ENCODE measurements at regions not wholly inside any gene's neighbourhood (a gene's known extent, or its start where the extent isn't known, plus 50 kb on each side); places are given as distances from the start of the nearest gene placed in this dataset.

DNA sequence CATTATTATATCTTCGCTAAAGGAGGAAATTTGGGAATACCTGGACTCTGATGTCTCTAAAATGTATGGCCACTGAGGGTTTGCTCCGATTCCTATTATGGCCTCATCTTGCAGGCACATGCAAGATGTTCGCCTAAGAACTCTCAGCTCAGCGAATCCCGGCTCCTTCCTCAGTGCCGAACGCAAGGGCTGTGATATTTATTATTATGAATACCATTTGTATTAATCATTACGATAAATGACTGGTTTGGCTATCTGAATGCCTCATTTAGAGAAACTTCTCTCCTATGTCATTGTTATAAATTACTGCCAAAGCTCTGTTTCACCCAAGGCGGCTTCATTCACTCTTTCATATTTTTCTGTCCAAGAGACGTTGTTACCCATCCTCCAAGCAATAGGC is 369.7 kb upstream of the TSHZ3 start:
- no peak for DNase-seq

GRCh38 chr19:31723101-31723500 is 373.9 kb upstream of the TSHZ3 start:
- DNase-seq, result no peak

- DNase-seq, result no peak
These were observed 375.8 kb upstream of the TSHZ3 start for GRCh38 chr19:31725051-31725450.

DNA sequence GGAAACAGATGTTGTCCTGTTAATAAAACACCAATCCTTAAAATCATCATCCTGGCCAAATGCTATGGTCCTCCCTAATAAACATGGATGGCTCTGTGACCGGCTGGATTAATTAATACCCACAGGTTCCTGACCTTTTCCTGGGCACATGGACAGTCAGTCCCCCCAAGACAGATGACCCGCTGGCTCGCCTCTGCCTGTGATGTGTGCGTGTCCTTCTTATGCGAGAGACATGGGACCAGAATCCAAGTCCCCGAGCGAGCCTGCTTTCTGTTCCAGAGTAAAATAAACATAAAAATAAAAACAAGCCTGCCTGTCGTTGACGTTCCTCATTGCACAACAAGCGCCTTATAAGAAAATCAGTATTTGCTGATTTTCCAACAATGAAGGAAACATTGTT is 378.3 kb upstream of the TSHZ3 start:
- DNase-seq, result no peak

GRCh38 chr19:31730270-31730669 is 381.0 kb upstream of the TSHZ3 start:
- DNase-seq, result no peak

GRCh38 chr19:31733591-31733990 is 384.4 kb upstream of the TSHZ3 start:
- DNase-seq, result no peak

DNA sequence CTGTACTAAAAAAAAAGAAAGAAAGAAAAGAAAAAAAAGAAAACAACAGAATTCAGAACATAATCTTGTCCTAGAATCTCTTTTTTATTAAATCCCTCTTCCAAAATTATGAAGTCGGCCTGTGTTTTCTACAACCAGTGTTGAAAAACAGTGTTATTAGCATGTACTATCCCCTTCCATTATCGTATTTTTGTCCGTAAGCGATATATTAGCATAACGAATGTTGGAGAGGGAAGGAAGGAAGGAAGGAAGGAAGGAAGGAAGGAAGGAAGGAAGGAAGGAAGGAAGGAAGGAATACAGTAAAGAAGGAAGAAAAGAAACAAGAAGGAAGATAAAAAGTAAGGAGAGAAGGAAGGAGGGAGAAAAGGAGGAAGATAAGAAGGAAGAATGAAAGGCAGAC is 393.0 kb upstream of the TSHZ3 start:
- DNase-seq, result no peak

- DNase-seq, result no peak
These were observed 396.5 kb upstream of the TSHZ3 start for GRCh38 chr19:31745731-31746130.

GRCh38 chr19:31749231-31749630 is 400.0 kb upstream of the TSHZ3 start:
- DNase-seq, result no peak

GRCh38 chr19:31759359-31759758 is 410.1 kb upstream of the TSHZ3 start:
- no peak for DNase-seq

DNA sequence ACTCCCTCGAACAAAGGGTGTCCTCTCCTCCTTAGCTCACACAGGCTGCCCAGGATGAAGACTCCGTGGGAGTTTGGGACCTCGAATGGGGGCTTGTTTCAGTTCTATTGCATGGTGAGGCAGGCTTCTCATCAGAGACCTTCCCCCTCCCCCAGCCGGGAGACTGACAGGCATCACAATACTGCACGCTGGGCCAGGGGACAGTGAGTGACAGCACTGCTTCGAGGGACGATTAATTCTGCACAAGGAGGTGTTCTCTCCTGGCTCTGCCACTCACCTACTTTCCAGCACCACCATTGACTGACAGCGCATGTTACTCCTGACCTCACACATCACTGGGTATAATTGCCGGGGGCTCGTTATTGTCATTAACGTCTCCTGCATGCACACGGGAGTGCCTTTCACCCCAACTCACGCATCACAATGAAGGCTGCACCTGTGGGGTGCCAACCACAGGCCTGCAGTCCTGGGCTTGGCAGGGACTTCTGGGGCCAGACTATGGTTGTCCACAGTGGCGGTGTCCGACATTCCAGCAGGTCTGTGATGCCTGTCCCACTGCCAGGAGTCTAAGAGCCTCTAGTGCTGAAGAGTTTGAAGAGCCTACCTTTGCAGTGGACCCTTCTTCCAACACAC is 412.2 kb upstream of the TSHZ3 start:
- no peak for DNase-seq

DNA sequence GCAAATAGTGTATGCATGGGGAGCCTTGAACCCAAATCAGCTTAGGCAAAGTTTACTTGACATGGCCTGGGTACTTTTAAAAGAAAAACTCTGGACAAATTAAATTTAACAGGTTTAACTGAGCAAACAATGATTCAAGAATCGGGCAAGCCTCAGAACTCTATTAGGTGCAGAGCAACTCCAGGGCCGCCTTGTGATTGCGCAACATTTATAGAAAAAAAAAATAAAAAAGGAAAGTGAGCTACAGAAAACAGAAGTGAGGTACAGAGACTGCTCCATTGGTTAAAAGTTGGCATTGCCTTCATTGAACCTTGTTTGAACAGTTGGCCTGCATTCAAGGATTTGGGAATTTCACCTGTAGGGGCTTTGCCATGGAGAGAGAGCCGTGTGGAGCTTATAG is 421.0 kb upstream of the TSHZ3 start:
- no peak for DNase-seq

GRCh38 chr19:31772915-31773314 is 423.7 kb upstream of the TSHZ3 start:
- DNase-seq, result no peak

GRCh38 chr19:31781542-31781941 is 432.3 kb upstream of the TSHZ3 start:
- no peak for DNase-seq

GRCh38 chr19:31783592-31783991 is 434.4 kb upstream of the TSHZ3 start:
- DNase-seq, result no peak

DNA sequence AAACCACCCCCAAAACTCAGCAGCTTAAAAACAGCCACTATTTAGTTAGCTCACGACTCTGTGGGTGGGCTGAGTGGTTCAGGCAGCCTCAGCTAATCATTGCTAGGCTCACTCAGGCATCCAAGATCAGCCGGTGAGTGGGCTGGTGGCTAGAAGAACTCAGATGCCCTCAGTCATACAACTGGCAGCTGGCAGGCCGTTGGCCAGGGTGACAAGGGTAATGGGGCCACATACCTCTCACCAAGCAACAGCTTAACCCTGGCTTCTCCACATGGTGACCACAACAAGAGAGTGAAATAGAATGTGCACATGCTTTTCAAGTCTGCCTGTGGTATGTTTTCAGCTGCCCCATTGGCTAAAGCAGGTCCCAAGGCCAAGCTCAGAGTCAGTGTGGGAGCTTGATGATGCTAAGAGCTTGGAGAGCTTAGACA is 435.4 kb upstream of the TSHZ3 start:
- DNase-seq, result no peak

DNA sequence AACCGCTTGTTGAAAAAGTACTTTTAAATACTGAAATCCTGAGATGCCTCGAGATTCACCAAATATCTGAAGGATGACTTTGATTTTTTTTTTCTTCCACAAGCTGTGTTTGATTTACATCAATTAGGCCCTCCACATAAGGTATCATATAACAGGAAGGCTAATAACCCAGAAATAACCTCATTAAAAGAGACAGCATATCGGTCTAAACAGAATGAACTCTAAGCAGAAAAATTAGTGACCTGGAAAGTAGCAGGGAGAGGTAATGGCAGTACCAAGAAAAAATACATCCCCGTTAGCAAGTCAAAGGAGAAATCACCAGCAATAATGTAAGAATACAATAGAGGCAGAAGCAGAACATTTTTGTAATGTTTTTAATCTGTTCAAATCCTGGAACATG is 452.4 kb upstream of the TSHZ3 start:
- peak; percentile 33 for DNase-seq

DNA sequence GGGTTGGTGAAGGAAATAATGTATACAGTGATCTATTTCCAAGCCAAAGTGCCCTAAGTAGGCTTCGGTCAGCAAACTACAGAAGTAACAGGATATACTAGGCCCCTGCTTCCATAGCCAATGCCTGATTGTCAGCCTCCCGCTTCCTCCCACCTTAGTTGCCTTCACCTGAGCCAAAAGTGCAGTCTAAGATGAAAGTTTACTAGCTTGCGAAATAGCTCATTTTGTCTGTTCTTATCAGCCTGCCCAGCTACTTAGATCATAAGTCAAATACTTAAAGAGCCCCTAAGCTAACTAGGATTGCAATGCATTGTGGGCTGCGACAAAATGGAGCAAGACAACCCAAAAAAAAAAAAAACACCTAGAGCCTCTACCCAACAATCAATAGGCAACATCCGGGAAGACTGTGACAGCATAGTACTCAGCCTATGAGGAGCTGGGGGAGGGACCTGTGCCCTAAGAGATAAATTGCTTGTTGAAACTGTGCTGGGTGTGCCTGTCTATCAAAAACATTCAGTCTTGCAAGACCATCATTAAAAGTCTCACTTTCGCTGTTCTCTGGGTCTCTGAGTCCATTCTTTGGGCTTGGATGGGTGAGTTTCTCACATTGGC is 454.7 kb upstream of the TSHZ3 start:
- no peak for DNase-seq

GRCh38 chr19:31804668-31805067 is 455.4 kb upstream of the TSHZ3 start:
- peak; percentile 89 for DNase-seq

DNA sequence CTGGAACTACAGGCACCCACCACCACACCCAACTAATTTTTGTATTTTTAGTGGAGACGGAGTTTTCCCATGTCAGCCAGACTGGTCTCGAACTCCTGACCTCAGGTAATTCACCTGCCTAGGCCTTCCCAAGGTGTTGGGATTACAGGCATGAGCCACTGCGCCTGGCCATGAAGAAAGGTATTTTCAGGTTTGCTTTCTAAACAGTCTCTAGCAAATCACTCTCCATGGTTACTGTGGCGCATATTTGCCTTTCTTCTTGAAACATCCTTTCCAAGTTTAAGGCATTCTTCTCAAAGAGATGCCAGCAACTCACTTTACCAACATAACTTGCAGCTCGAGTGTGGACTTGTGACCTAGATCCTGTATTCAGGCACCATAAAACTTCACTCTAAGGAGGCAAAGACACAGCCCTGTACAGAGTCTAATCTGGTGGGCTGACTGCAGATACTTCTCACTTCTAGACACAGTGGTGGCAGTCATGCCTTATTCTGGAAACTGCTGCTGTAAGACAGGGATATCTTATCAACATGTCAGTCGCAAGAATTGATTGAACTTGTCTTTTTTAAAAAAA is 461.4 kb upstream of the TSHZ3 start:
- DNase-seq, result no peak

DNA sequence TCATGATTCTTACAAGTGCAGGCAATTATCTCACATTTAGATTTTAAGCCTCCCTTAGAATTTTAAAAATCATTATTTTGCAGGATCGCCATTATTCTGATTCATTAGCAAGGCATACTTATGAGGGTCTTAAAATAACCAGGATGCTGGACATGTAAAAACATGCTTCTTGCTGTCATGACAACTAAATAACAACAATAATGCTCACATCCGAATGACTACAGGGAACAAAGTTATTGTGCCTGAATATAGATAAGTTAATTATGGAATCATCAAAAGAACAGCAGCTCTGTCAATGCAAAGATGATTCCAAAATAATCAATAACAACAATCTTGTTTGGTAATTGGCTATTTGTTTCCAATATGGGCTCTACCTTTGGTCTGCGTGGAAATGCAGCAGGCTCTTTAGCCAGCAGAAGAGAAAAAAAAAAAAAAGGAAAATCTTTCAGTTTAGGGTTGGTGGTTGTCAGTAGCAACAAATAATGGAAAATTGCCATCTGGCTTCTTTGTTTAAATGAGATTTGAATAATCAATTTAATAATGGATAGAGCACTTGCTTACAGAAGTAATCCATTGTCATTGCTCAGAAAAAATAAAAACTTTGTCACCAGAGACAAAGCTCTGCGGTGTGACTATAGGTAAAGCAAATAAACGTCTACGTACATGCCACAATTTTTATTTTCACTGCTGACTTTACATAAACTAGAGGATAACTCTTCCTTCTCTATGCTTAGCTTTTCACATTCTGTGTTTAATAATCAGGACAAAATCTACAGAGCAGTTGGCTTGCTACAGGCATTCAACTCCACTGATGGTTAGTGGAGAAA is 468.9 kb upstream of the TSHZ3 start:
- no peak for DNase-seq

GRCh38 chr19:31818798-31819105 is 469.5 kb upstream of the TSHZ3 start:
- DNase-seq, result no peak

GRCh38 chr19:31819837-31820236 is 470.6 kb upstream of the TSHZ3 start:
- no peak for DNase-seq

DNA sequence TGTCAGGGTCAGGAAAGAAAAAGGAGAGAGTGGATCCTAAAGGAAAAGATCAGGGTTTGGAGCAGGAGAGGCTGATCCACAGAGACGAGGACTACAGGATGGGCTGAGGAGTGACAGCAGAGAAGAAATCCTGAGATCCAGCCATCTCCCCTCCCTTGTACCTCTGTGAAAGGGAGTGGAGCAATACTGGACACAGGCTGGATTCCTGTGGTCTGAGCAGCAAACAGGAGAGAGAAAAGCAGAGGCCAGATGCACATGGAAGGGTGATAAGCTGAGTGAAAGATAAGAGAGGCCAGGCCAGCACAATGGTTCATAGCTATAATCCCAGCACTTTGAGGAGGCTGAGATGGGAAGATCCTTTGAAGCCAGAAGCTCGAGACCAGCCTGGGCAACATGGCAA is 472.1 kb upstream of the TSHZ3 start:
- DNase-seq, result no peak
